GM12878 (cell line): ENCODE measurements at regions not wholly inside any gene's neighbourhood (a gene's known extent, or its start where the extent isn't known, plus 50 kb on each side); places are given as distances from the start of the nearest gene placed in this dataset.

Source experiments
- ATAC-seq: fragments of 200-7000 bp; cut with Tn5 transposase; 3 replicates; pipeline ENCODE4 v1.9.1; 2020; ENCODE audit warnings: mild to moderate bottlenecking, moderate library complexity
- BruUV-seq: library from RNA; stranded (reverse); fragments of 400-500 nt; replicated peaks from 2 replicates; lab custom pipeline; 2021; lab: Mats Ljungman, UMichigan
- CTCF ChIA-PET: fragments of 300-600 bp; sonication (Branson Sonifier 250); formaldehyde crosslinking; extraction: SDS; loops from one replicate; lab custom pipeline; 2021; ENCODE audit warnings: inconsistent platforms; lab: Yijun Ruan, JAX
- POLR2A ChIA-PET: fragments of 350-600 bp; formaldehyde crosslinking; extraction: SDS; loops from one replicate; lab custom pipeline; 2021; ENCODE audit warnings: inconsistent platforms; lab: Charles Lee
- RAD21 ChIA-PET: fragments of 300-600 bp; sonication (Branson Sonifier 250); formaldehyde crosslinking; loops from one replicate; lab custom pipeline; 2023; ENCODE audit warnings: antibody characterized with exemption; ENCODE audit not compliant: unreplicated experiment; lab: Charles Lee
- SMC1A ChIA-PET: fragments of 300-600 bp; sonication (Branson Sonifier 250); formaldehyde crosslinking; loops from one replicate; lab custom pipeline; 2023; ENCODE audit not compliant: unreplicated experiment, uncharacterized antibody; lab: Charles Lee
- DNase-seq: peaks from one replicate; pipeline ENCODE4 v3.0.0-alpha.2; 2011; ENCODE audit warnings: low read depth, low spot score
- FAIRE-seq: peaks from 3 replicates; lab custom pipeline; 2011; peaks lifted over from hg19 to GRCh38; lab: Jason Lieb, UNC
- H2AFZ ChIP-seq: 2 replicates; pipeline ENCODE4 v1.6.0; 2011; ENCODE audit warnings: low read depth, low read length, control low read depth; ENCODE audit not compliant: control insufficient read depth
- H3K27ac ChIP-seq: 2 replicates; pipeline ENCODE4 v1.5.1; 2011; ENCODE audit warnings: control low read depth; ENCODE audit not compliant: control insufficient read depth, insufficient read depth
- H3K27me3 ChIP-seq, 2 experiments: replicated peaks in 1 of 2; 2 replicates each; pipeline versions ENCODE4 v1.6.0 to v1.6.1; 2011; ENCODE audit warnings: low read length in 1 of 2; ENCODE audit not compliant: control insufficient read depth in 2 of 2, insufficient read depth in 2 of 2
- H3K36me3 ChIP-seq, 2 experiments: 2 replicates each; pipeline ENCODE4 v1.5.1; 2011; ENCODE audit warnings: low read length in 1 of 2; ENCODE audit not compliant: control insufficient read depth in 2 of 2, insufficient read depth in 2 of 2
- H3K4me1 ChIP-seq: 2 replicates; pipeline ENCODE4 v1.6.1; 2011; ENCODE audit warnings: mild to moderate bottlenecking, low read length, moderate library complexity, mixed read lengths; ENCODE audit not compliant: control insufficient read depth, insufficient read depth
- H3K4me2 ChIP-seq: 2 replicates; pipeline ENCODE4 v1.6.0; 2011; ENCODE audit warnings: control low read depth; ENCODE audit not compliant: control insufficient read depth, insufficient read depth
- H3K4me3 ChIP-seq: fragments of 200-600 bp; sonication (generic); 2 replicates; pipeline ENCODE4 v1.5.1; 2016
- H3K79me2 ChIP-seq: 2 replicates; pipeline ENCODE4 v1.6.0; 2011; ENCODE audit warnings: low read length; ENCODE audit not compliant: control insufficient read depth, insufficient read depth
- H3K9ac ChIP-seq: 2 replicates; pipeline ENCODE4 v1.8.0; 2011; ENCODE audit warnings: low read length, control low read depth, mixed read lengths; ENCODE audit not compliant: control insufficient read depth, insufficient read depth
- H3K9me3 ChIP-seq: replicated peaks from 3 replicates; pipeline ENCODE4 v1.5.1; 2011; ENCODE audit warnings: mild to moderate bottlenecking, low read length; ENCODE audit not compliant: control insufficient read depth, insufficient read depth
- H4K20me1 ChIP-seq: 2 replicates; pipeline ENCODE4 v1.6.0; 2011; ENCODE audit not compliant: control insufficient read depth, insufficient read depth
- ATF7 ChIP-seq: fragments of 450-650 bp; IDR thresholded peaks from 2 replicates; pipeline ENCODE4 v1.6.1; 2016; ENCODE audit warnings: low read depth, mild to moderate bottlenecking
- BACH1 ChIP-seq: fragments of 450-650 bp; IDR thresholded peaks from 2 replicates; pipeline ENCODE4 v1.6.1; 2017; ENCODE audit warnings: mild to moderate bottlenecking, borderline replicate concordance
- CEBPZ ChIP-seq: fragments of 150-350 bp; IDR thresholded peaks from 2 replicates; pipeline ENCODE4 v1.6.1; 2016; ENCODE audit warnings: low read depth, low read length
- E2F4 ChIP-seq: IDR thresholded peaks from 2 replicates; pipeline ENCODE4 v1.6.1; 2012; ENCODE audit warnings: low read depth, low read length, improper control_type of control experiment
- GATAD2B ChIP-seq: fragments of 450-650 bp; conservative IDR thresholded peaks from 2 replicates; pipeline ENCODE4 v1.6.1; 2017; ENCODE audit warnings: low read depth, mild to moderate bottlenecking, moderate library complexity
- HDAC2 ChIP-seq: fragments of 200-600 bp; sonication (generic); IDR thresholded peaks from 2 replicates; pipeline ENCODE4 v1.6.1; 2017
- RBBP5 ChIP-seq: fragments of 200-600 bp; sonication (generic); conservative IDR thresholded peaks from 2 replicates; pipeline ENCODE4 v1.6.1; 2016
- REST ChIP-seq: IDR thresholded peaks from 2 replicates; pipeline ENCODE4 v1.6.1; 2012; ENCODE audit warnings: mild to moderate bottlenecking, low read depth, low read length
- SMAD5 ChIP-seq: IDR thresholded peaks from 2 replicates; pipeline ENCODE4 v1.6.1; 2016; ENCODE audit warnings: antibody characterized with exemption, low read depth
- ZNF622 ChIP-seq: fragments of 450-650 bp; IDR thresholded peaks from 2 replicates; pipeline ENCODE4 v1.6.1; 2017; ENCODE audit warnings: mild to moderate bottlenecking, inconsistent platforms
- WGBS: methylation state at CpG from one replicate; pipeline ENCODE4 v1.1.6; 2016; ENCODE audit warnings: low lambda C conversion rate; ENCODE audit not compliant: insufficient replicate concordance, insufficient coverage; ENCODE audit errors: missing lambda C conversion rate; 5-methylcytosine and 5-hydroxymethylcytosine counted together
- in situ Hi-C: fragments of 300-500 bp; cut with MboI; formaldehyde crosslinking; loops from 9 replicates; pipeline ENCODE4 v1.14.3; 2018; ENCODE audit warnings: mixed read lengths
- intact Hi-C: fragments of 100-400 bp; cut with micrococcal nuclease; formaldehyde crosslinking; loops from one replicate; pipeline ENCODE4 v1.14.2; 2022; ENCODE audit not compliant: unreplicated experiment

GRCh38 chr12:16766736-16767135 is 160.8 kb upstream of the LMO3 start:
- intact Hi-C loops, result no loop called here
- Histone ChIP-seq H3K9ac (no peak overlapping the region), H3K4me1 (no peaks in the 10 kb centered on the region), H2AFZ (no peak overlapping the region), H3K4me2 (no peak overlapping the region), H3K9me3 (no peaks in the 10 kb centered on the region), H3K27ac (no peak overlapping the region), H3K79me2 (no peaks in the 10 kb centered on the region), H3K27me3 (no peaks in the 10 kb centered on the region), H3K36me3 (no peaks in the 10 kb centered on the region), H3K4me3 (no peak overlapping the region), H4K20me1 (no peaks in the 10 kb centered on the region)
- WGBS, result 0% methylated on average over 1 of the region's 1 CpG
- RAD21 ChIA-PET, result interaction anchor here (0.5 to 1.9 kb wide), 5 partner anchors 10 to 381 kb away, joined by 3 to 6 read pairs (median 4); no protein-coding TSS in a partner anchor
- in situ Hi-C loops, result no loop called here
- POLR2A ChIA-PET, result no interaction called here
- no TSS peak for BruUV-seq
- FAIRE-seq, result no peak
- CTCF ChIA-PET, result interaction anchor here (0.9 to 2.1 kb wide), 3 partner anchors 10 to 27 kb away, joined by 3 to 11 read pairs (median 5); no protein-coding TSS in a partner anchor
- ATAC-seq, result no peak
- TF ChIP-seq HDAC2 (no peak), ZNF622 (no peak), REST (no peak), E2F4 (no peak), CEBPZ (no peak), BACH1 (no peak), SMAD5 (no peak), RBBP5 (no peak), ATF7 (no peak), GATAD2B (no peak)
- no peak for DNase-seq
- SMC1A ChIA-PET, result interaction anchor here (0.8 to 2.0 kb wide), 11 partner anchors 12 to 197 kb away, joined by 3 to 27 read pairs (median 5); no protein-coding TSS in a partner anchor
